DOHH2 (cell line): ENCODE measurements at regions not wholly inside any gene's neighbourhood (a gene's known extent, or its start where the extent isn't known, plus 50 kb on each side); places are given as distances from the start of the nearest gene placed in this dataset.

Experiments
- H3F3A ChIP-seq: fragments of 200-600 bp; sonication (generic), shearing (Covaris generic); 2 replicates; pipeline ENCODE4 v1.6.0; 2016; ENCODE audit warnings: antibody characterized with exemption, mild to moderate bottlenecking; ENCODE audit not compliant: control insufficient read depth, insufficient read depth
- H3K27ac ChIP-seq: fragments of 200-600 bp; sonication (generic); 2 replicates; pipeline ENCODE4 v1.5.1; 2014; ENCODE audit warnings: low read depth, mild to moderate bottlenecking, low read length, moderate library complexity
- H3K27me3 ChIP-seq: fragments of 200-600 bp; sonication (generic); 2 replicates; pipeline ENCODE4 v1.6.1; 2014; ENCODE audit warnings: mild to moderate bottlenecking, low read length, mixed read lengths; ENCODE audit not compliant: control insufficient read depth
- H3K36me3 ChIP-seq: fragments of 200-600 bp; sonication (generic); 2 replicates; pipeline ENCODE4 v1.6.1; 2014; ENCODE audit warnings: mild to moderate bottlenecking, low read length, moderate library complexity, mixed read lengths; ENCODE audit not compliant: control insufficient read depth
- H3K4me1 ChIP-seq: fragments of 200-600 bp; sonication (generic); 2 replicates; pipeline ENCODE4 v1.6.1; 2014; ENCODE audit warnings: mild to moderate bottlenecking, low read length, mixed read lengths; ENCODE audit not compliant: control insufficient read depth
- H3K4me2 ChIP-seq: fragments of 200-600 bp; sonication (generic); 2 replicates; pipeline ENCODE4 v1.6.0; 2014; ENCODE audit warnings: mild to moderate bottlenecking, low read length, moderate library complexity
- H3K4me3 ChIP-seq: fragments of 200-600 bp; sonication (generic); 2 replicates; pipeline ENCODE4 v1.5.1; 2014; ENCODE audit warnings: mild to moderate bottlenecking, low read length, mixed read lengths
- H3K79me2 ChIP-seq: fragments of 200-600 bp; sonication (generic); 2 replicates; pipeline ENCODE4 v1.6.1; 2014; ENCODE audit warnings: mild to moderate bottlenecking, low read length, mixed read lengths; ENCODE audit not compliant: control insufficient read depth
- H3K9me2 ChIP-seq: fragments of 200-600 bp; sonication (generic); replicated peaks from 2 replicates; pipeline ENCODE4 v1.6.1; 2014; ENCODE audit warnings: mild to moderate bottlenecking, low read length, mixed read lengths; ENCODE audit not compliant: control insufficient read depth
- H3K9me3 ChIP-seq: fragments of 200-600 bp; sonication (generic); 2 replicates; pipeline ENCODE4 v1.6.1; 2014; ENCODE audit warnings: antibody characterized with exemption, low read length, mixed read lengths; ENCODE audit not compliant: control insufficient read depth, insufficient read depth
- H4K20me1 ChIP-seq: fragments of 200-600 bp; sonication (generic); 2 replicates; pipeline ENCODE4 v1.6.0; 2014; ENCODE audit warnings: low read depth, mild to moderate bottlenecking, antibody characterized with exemption, low read length, moderate library complexity; ENCODE audit not compliant: control insufficient read depth, insufficient read depth
- EZH2phosphoT487 ChIP-seq: fragments of 200-600 bp; sonication (generic); IDR thresholded peaks from 2 replicates; pipeline ENCODE4 v1.6.1; 2017; ENCODE audit warnings: borderline replicate concordance, mild to moderate bottlenecking, antibody characterized with exemption, low read length, moderate library complexity, mixed read lengths
- TF ChIP-seq, protein P1 (sequence below): fragments of 200-600 bp; sonication (generic); IDR thresholded peaks from one replicate; pipeline ENCODE4 v1.5.1; 2014; ENCODE audit warnings: antibody characterized with exemption, mild to moderate bottlenecking, low read depth, low read length; ENCODE audit not compliant: poor library complexity, severe bottlenecking

DNA sequence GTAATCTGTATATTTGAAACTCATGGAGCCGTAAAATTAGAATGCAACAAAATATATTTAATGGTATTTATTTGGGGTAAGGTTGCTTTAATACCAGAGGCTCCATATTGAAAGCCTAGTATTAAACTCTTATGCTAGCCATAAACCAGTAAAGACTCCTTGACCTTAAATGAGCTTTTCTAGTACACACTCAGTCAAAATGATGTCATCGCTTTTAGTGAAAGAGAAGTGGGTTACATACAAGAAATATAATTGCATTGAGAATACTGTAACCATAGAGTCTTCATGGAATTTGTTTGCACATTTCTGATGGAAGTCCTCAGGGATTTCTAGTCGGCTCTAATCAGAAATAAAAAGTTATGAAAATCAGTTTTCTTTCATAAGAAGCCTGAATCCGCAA, 757.6 kb downstream of the GBE1 start:
- no peaks in the 10 kb centered on the region for H3K27me3 ChIP-seq
- no peaks in the 10 kb centered on the region for H3K9me3 ChIP-seq
- H3K27ac ChIP-seq: no peak overlapping the region
- H3F3A ChIP-seq: no peaks in the 10 kb centered on the region
- no peak overlapping the region for H3K4me3 ChIP-seq
- H3K36me3 ChIP-seq: no peaks in the 10 kb centered on the region
- H3K79me2 ChIP-seq: no peaks in the 10 kb centered on the region
- H3K4me2 ChIP-seq: no peak overlapping the region
- no peaks in the 10 kb centered on the region for H3K9me2 ChIP-seq
- no peaks in the 10 kb centered on the region for H4K20me1 ChIP-seq
- no peak for TF ChIP-seq EZH2phosphoT487
- TF ChIP-seq, protein P1, sequence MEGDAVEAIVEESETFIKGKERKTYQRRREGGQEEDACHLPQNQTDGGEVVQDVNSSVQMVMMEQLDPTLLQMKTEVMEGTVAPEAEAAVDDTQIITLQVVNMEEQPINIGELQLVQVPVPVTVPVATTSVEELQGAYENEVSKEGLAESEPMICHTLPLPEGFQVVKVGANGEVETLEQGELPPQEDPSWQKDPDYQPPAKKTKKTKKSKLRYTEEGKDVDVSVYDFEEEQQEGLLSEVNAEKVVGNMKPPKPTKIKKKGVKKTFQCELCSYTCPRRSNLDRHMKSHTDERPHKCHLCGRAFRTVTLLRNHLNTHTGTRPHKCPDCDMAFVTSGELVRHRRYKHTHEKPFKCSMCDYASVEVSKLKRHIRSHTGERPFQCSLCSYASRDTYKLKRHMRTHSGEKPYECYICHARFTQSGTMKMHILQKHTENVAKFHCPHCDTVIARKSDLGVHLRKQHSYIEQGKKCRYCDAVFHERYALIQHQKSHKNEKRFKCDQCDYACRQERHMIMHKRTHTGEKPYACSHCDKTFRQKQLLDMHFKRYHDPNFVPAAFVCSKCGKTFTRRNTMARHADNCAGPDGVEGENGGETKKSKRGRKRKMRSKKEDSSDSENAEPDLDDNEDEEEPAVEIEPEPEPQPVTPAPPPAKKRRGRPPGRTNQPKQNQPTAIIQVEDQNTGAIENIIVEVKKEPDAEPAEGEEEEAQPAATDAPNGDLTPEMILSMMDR: no peak
- no peaks in the 10 kb centered on the region for H3K4me1 ChIP-seq

DNA sequence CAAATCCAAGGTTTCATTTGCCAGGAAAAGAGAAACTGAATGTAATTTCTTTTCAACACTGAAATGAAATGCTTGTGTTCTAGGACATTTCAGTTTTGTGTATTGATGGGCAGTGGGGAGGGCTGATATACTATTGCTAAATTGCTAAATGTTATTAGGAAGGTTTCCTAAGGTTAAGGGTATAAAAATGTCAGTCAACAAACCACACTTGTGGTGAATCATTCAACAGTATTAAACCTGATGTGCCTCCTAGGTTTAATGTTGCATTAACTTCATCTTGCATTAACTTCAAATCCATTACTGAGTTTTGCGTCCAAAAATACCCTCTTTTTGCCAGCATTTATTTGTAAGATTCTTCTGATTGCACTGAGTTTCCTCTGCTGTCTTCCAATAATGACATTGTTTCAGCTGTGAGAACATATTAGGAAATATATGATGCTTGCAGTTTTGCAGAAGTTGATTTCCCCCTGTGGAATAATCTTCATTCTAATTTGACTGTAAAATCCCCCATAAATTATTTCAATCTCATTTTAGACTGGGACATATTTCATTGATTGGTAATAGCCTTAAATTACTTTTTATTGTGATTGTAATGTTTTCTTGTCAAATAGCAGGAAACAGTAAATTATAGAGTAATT, 758.3 kb downstream of the GBE1 start:
- Histone ChIP-seq H3K4me1 (no peaks in the 10 kb centered on the region), H3K9me2 (no peaks in the 10 kb centered on the region), H3K4me2 (no peak overlapping the region), H3K27ac (no peak overlapping the region), H3K79me2 (no peaks in the 10 kb centered on the region), H3F3A (no peaks in the 10 kb centered on the region), H4K20me1 (no peaks in the 10 kb centered on the region), H3K4me3 (no peak overlapping the region), H3K36me3 (no peaks in the 10 kb centered on the region), H3K9me3 (no peaks in the 10 kb centered on the region), H3K27me3 (no peaks in the 10 kb centered on the region)
- TF ChIP-seq, protein P1: no peak
- TF ChIP-seq EZH2phosphoT487: no peak

DNA sequence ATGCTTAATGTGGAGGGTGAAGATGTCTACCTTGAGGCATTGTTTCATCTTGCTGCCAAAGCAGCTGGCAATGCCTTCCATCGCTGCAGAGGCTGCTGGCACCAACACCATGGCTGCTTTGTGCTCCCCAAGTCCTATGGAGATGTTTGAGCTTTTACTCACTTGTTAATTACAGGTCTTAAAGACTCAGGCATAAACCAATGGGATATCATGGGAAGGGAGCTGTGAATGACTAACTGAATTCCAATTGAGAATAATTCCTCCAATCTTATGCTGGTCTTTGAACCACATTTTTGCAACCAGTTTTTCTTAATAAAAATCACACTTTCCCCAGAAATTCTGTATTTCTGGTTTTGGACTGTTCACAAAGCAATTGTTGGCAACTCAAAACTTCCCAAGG, 762.0 kb downstream of the GBE1 start:
- Histone ChIP-seq H3K4me1 (no peaks in the 10 kb centered on the region), H4K20me1 (no peaks in the 10 kb centered on the region), H3F3A (no peaks in the 10 kb centered on the region), H3K27ac (no peak overlapping the region), H3K4me2 (no peak overlapping the region), H3K27me3 (no peaks in the 10 kb centered on the region), H3K4me3 (no peak overlapping the region), H3K36me3 (no peaks in the 10 kb centered on the region), H3K79me2 (no peaks in the 10 kb centered on the region), H3K9me3 (no peaks in the 10 kb centered on the region), H3K9me2 (no peaks in the 10 kb centered on the region)
- no peak for TF ChIP-seq EZH2phosphoT487
- TF ChIP-seq, protein P1: no peak

DNA sequence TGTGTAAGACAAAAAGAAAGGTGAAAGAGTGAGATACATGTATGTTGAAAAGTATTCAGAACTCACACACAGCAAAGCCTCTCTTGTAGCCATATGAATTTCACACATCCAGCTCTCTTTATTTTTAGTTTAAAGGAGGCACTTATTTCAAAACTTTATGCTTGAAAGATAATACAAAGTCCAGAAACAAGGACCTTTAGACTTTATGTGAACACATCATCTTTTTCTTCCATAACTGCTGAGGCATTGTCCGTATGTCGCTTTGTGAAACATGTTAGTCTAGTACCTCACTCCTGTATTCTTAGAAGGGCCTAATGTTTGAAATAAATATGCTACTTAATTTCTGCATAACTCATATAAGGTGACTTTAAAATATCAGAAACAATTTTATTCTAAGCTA, 763.4 kb downstream of the GBE1 start:
- Histone ChIP-seq H3K9me2 (no peaks in the 10 kb centered on the region), H3K4me1 (no peaks in the 10 kb centered on the region), H3K9me3 (no peaks in the 10 kb centered on the region), H3K27me3 (no peaks in the 10 kb centered on the region), H4K20me1 (no peaks in the 10 kb centered on the region), H3K4me3 (no peak overlapping the region), H3K36me3 (no peaks in the 10 kb centered on the region), H3K79me2 (no peaks in the 10 kb centered on the region), H3F3A (no peaks in the 10 kb centered on the region), H3K27ac (no peak overlapping the region), H3K4me2 (no peak overlapping the region)
- TF ChIP-seq EZH2phosphoT487: no peak
- TF ChIP-seq, protein P1: no peak
